HEK293T (cell line): ENCODE measurements at regions not wholly inside any gene's neighbourhood (a gene's known extent, or its start where the extent isn't known, plus 50 kb on each side); places are given as distances from the start of the nearest gene placed in this dataset.

Experiments
- CTCF ChIA-PET: fragments of 350-600 bp; formaldehyde crosslinking; extraction: SDS; loops from one replicate; lab custom pipeline; 2021; ENCODE audit warnings: antibody characterized with exemption, inconsistent platforms; lab: Yijun Ruan, JAX
- POLR2A ChIA-PET: fragments of 350-600 bp; formaldehyde crosslinking; extraction: SDS; loops from one replicate; lab custom pipeline; 2020; ENCODE audit warnings: antibody characterized with exemption, inconsistent platforms; lab: Yijun Ruan, JAX
- DNase-seq: peaks from one replicate; pipeline ENCODE4 v3.0.0; 2012; ENCODE audit warnings: mixed read lengths; ENCODE audit errors: extremely low spot score
- ARNT ChIP-seq: fragments of 450-650 bp; IDR thresholded peaks from 2 replicates; pipeline ENCODE4 v1.6.1; 2017; ENCODE audit warnings: mild to moderate bottlenecking
- BHLHE40 ChIP-seq: fragments of 450-650 bp; IDR thresholded peaks from 2 replicates; pipeline ENCODE4 v1.6.1; 2016; ENCODE audit warnings: mild to moderate bottlenecking, moderate library complexity, borderline replicate concordance
- CTBP1 ChIP-seq: fragments of 450-650 bp; IDR thresholded peaks from 2 replicates; pipeline ENCODE4 v1.6.1; 2016; ENCODE audit warnings: borderline replicate concordance
- ELF4 ChIP-seq: fragments of 450-650 bp; IDR thresholded peaks from 2 replicates; pipeline ENCODE4 v1.6.1; 2017; ENCODE audit warnings: antibody characterized with exemption
- FOXA1 ChIP-seq: fragments of 450-650 bp; IDR thresholded peaks from 2 replicates; pipeline ENCODE4 v1.6.1; 2016; ENCODE audit warnings: mild to moderate bottlenecking
- FOXK2 ChIP-seq: fragments of 450-650 bp; IDR thresholded peaks from 2 replicates; pipeline ENCODE4 v1.6.1; 2016; ENCODE audit warnings: mild to moderate bottlenecking
- FOXM1 ChIP-seq: fragments of 450-650 bp; IDR thresholded peaks from 2 replicates; pipeline ENCODE4 v1.6.1; 2017; ENCODE audit warnings: mild to moderate bottlenecking, borderline replicate concordance
- HDGF ChIP-seq: fragments of 450-650 bp; IDR thresholded peaks from 2 replicates; pipeline ENCODE4 v1.6.1; 2017; ENCODE audit warnings: antibody characterized with exemption, borderline replicate concordance
- L3MBTL2 ChIP-seq: fragments of 450-650 bp; conservative IDR thresholded peaks from 2 replicates; pipeline ENCODE4 v1.6.1; 2016; ENCODE audit warnings: mild to moderate bottlenecking
- LEF1 ChIP-seq: fragments of 450-650 bp; IDR thresholded peaks from 2 replicates; pipeline ENCODE4 v1.6.1; 2017; ENCODE audit warnings: mild to moderate bottlenecking, borderline replicate concordance
- NFRKB ChIP-seq: fragments of 450-650 bp; IDR thresholded peaks from 2 replicates; pipeline ENCODE4 v1.6.1; 2016; ENCODE audit warnings: mild to moderate bottlenecking, moderate library complexity
- PKNOX1 ChIP-seq: fragments of 450-650 bp; IDR thresholded peaks from 2 replicates; pipeline ENCODE4 v1.6.1; 2016
- SP1 ChIP-seq: fragments of 450-650 bp; IDR thresholded peaks from 2 replicates; pipeline ENCODE4 v1.6.1; 2017
- SUZ12 ChIP-seq: fragments of 450-650 bp; IDR thresholded peaks from 2 replicates; pipeline ENCODE4 v1.6.1; 2016; ENCODE audit warnings: mild to moderate bottlenecking
- TARDBP ChIP-seq: fragments of 450-650 bp; IDR thresholded peaks from 2 replicates; pipeline ENCODE4 v1.6.1; 2016
- ZNF384 ChIP-seq: fragments of 450-650 bp; IDR thresholded peaks from 2 replicates; pipeline ENCODE4 v1.6.1; 2016

GRCh38 chr13:21973437-21974125 is 302.7 kb downstream of the FGF9 start:
- DNase-seq = no peak
- TF ChIP-seq HDGF (no peak), LEF1 (no peak), FOXA1 (no peak), ZNF384 (no peak), PKNOX1 (no peak), ARNT (no peak), BHLHE40 (no peak), TARDBP (no peak), L3MBTL2 (no peak), ELF4 (no peak)
- CTCF ChIA-PET = no interaction called here
- POLR2A ChIA-PET = no interaction called here

- ChIA-PET CTCF (no interaction called here), POLR2A (no interaction called here)
- no peak for DNase-seq
- TF ChIP-seq FOXK2 (no peak), ZNF384 (no peak), FOXA1 (no peak), LEF1 (no peak), ELF4 (no peak)
These were observed 303.9 kb downstream of the FGF9 start for GRCh38 chr13:21974741-21975140.

- CTCF ChIA-PET = no interaction called here
- TF ChIP-seq ELF4 (no peak), BHLHE40 (no peak), TARDBP (no peak), FOXK2 (no peak), FOXA1 (no peak), NFRKB (no peak), L3MBTL2 (no peak), FOXM1 (no peak), ARNT (no peak), ZNF384 (no peak), LEF1 (no peak)
- POLR2A ChIA-PET = no interaction called here
- no peak for DNase-seq
These were observed 305.3 kb downstream of the FGF9 start for GRCh38 chr13:21976159-21976558.

GRCh38 chr13:21979161-21979806 is 308.4 kb downstream of the FGF9 start:
- TF ChIP-seq FOXM1 = no peak
- TF ChIP-seq ELF4 = no peak
- TF ChIP-seq LEF1 = no peak
- no peak for TF ChIP-seq L3MBTL2
- TF ChIP-seq FOXK2 = no peak
- no peak for TF ChIP-seq PKNOX1
- TF ChIP-seq BHLHE40 = no peak
- no peak for TF ChIP-seq TARDBP
- no peak for TF ChIP-seq FOXA1
- TF ChIP-seq NFRKB = no peak
- TF ChIP-seq SP1 = no peak
- TF ChIP-seq ARNT = no peak
- no peak for TF ChIP-seq SUZ12
- no peak for TF ChIP-seq CTBP1
- TF ChIP-seq HDGF = no peak
- TF ChIP-seq ZNF384 = no peak
- CTCF ChIA-PET = no interaction called here
- POLR2A ChIA-PET = no interaction called here
- DNase-seq = no peak

- TF ChIP-seq ELF4 = no peak
- TF ChIP-seq SP1 = no peak
- no peak for TF ChIP-seq LEF1
- no peak for TF ChIP-seq FOXA1
- TF ChIP-seq ARNT = no peak
- TF ChIP-seq FOXK2 = no peak
- TF ChIP-seq TARDBP = no peak
- TF ChIP-seq NFRKB = no peak
- DNase-seq = no peak
- ChIA-PET POLR2A (no interaction called here), CTCF (interaction anchor here (0.9 kb wide), 1 partner anchor 15 kb away, joined by 3 read pairs; no protein-coding TSS in a partner anchor)
These were observed 309.2 kb downstream of the FGF9 start for GRCh38 chr13:21980049-21980448.

- DNase-seq = no peak
- POLR2A ChIA-PET = no interaction called here
- TF ChIP-seq FOXM1 (no peak), SP1 (no peak), ELF4 (no peak), NFRKB (no peak), PKNOX1 (no peak), CTBP1 (no peak), ARNT (no peak), L3MBTL2 (no peak)
- CTCF ChIA-PET = no interaction called here
These were observed 313.3 kb downstream of the FGF9 start for GRCh38 chr13:21984156-21984555.

GRCh38 chr13:21986602-21987001 is 315.7 kb downstream of the FGF9 start:
- POLR2A ChIA-PET = no interaction called here
- no peak for DNase-seq
- CTCF ChIA-PET = no interaction called here
- TF ChIP-seq NFRKB = no peak
- TF ChIP-seq FOXK2 = no peak
- no peak for TF ChIP-seq FOXA1
- no peak for TF ChIP-seq SP1
- no peak for TF ChIP-seq LEF1
- TF ChIP-seq FOXM1 = no peak
- no peak for TF ChIP-seq ZNF384
- TF ChIP-seq HDGF = no peak
